ENCODE measurements at regions not wholly inside any gene's neighbourhood (a gene's known extent, or its start where the extent isn't known, plus 50 kb on each side); places are given as distances from the start of the nearest gene placed in this dataset.

DNA sequence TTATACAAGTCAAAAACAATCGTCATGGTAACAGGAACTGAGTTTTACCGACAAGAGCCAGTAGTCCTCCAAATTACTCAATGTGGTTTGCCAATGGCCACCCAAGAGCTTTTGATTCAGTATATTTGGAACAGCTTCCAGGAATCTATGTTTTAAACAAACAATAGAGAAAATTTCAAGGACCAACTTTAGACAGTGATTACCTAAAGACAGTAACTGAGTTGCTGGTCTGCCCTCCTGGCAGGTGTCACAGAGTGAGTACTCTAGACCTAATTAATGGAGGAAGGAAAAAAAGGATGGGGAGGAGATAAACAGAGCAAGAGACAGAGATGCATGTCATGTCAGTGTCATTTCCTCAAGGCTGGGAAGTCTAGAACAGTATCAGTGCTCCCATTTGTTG lies 361.3 kb upstream of the BTBD3 start:
- H3K9me3 Mint-ChIP-seq = no peaks in the 10 kb centered on the region
- H3K27me3 Mint-ChIP-seq (ENCODE audit: low read depth) = no peaks in the 10 kb centered on the region
- no peaks in the 10 kb centered on the region for H3K36me3 Mint-ChIP-seq (ENCODE audit: low read depth)
- H3K4me3 Mint-ChIP-seq = no peak overlapping the region
- H3K4me1 Mint-ChIP-seq = peaks cover 12% of the 10 kb centered on the region
- H3K27ac Mint-ChIP-seq = no peak overlapping the region
- TF ChIP-seq, protein P1, sequence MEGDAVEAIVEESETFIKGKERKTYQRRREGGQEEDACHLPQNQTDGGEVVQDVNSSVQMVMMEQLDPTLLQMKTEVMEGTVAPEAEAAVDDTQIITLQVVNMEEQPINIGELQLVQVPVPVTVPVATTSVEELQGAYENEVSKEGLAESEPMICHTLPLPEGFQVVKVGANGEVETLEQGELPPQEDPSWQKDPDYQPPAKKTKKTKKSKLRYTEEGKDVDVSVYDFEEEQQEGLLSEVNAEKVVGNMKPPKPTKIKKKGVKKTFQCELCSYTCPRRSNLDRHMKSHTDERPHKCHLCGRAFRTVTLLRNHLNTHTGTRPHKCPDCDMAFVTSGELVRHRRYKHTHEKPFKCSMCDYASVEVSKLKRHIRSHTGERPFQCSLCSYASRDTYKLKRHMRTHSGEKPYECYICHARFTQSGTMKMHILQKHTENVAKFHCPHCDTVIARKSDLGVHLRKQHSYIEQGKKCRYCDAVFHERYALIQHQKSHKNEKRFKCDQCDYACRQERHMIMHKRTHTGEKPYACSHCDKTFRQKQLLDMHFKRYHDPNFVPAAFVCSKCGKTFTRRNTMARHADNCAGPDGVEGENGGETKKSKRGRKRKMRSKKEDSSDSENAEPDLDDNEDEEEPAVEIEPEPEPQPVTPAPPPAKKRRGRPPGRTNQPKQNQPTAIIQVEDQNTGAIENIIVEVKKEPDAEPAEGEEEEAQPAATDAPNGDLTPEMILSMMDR (IDR thresholded peaks at IDR 0.05; ENCODE audit: unreplicated experiment in 3 of 3) = no peak

DNA sequence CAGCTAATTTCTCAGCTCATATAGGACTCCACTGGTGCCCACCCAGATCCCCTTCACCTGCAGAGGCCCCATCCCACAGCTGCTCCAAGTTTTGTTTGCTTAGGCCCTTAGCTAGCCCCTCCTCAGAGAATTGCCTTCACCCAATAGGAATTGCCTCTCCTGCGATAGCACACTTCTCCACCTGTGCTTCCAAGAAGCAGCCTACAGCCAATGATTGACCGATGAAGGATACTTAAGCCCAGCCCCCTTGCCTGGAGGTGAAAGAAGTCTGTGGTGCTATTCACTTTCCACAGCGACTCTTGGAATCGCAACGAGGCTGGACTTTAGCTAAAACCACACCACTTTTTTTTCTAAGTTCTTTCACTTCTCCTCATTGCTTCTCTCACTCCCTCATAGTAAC lies 353.2 kb upstream of the BTBD3 start:
- H3K36me3 Mint-ChIP-seq (ENCODE audit: low read depth) = no peaks in the 10 kb centered on the region
- TF ChIP-seq, protein P1 (IDR thresholded peaks at IDR 0.05; ENCODE audit: unreplicated experiment in 3 of 3) = no peak
- H3K4me1 Mint-ChIP-seq = no peaks in the 10 kb centered on the region
- peaks cover 3% of the 10 kb centered on the region for H3K9me3 Mint-ChIP-seq
- no peak overlapping the region for H3K27ac Mint-ChIP-seq
- no peaks in the 10 kb centered on the region for H3K27me3 Mint-ChIP-seq (ENCODE audit: low read depth)
- no peak overlapping the region for H3K4me3 Mint-ChIP-seq

DNA sequence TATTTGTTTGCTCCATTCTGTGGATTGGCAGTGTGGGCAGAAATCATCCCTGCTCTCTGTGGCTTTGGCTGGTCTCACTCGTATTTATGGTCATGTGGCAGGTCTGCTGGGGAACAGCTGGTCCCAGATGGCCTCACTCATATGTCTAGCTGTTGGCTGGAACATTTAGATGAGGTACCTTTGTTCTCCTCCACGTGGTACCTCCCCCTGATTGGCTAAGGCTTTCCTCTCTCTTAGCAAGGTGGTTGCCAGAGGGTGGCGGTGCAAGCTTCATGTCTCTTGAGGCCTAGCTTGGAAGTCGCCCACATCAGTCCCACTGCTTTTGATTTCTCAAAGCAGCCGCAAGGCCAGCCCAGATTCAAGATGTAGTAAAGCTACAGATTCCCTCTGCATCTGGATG lies 348.5 kb upstream of the BTBD3 start:
- Mint-ChIP-seq H3K9me3 (peaks cover 3% of the 10 kb centered on the region), H3K27ac (no peak overlapping the region), H3K27me3 (ENCODE audit: low read depth) (peaks cover 4% of the 10 kb centered on the region), H3K4me1 (peaks cover 5% of the 10 kb centered on the region), H3K4me3 (no peak overlapping the region), H3K36me3 (ENCODE audit: low read depth) (no peaks in the 10 kb centered on the region)
- TF ChIP-seq, protein P1 (IDR thresholded peaks at IDR 0.05; ENCODE audit: unreplicated experiment in 3 of 3) = no peak

DNA sequence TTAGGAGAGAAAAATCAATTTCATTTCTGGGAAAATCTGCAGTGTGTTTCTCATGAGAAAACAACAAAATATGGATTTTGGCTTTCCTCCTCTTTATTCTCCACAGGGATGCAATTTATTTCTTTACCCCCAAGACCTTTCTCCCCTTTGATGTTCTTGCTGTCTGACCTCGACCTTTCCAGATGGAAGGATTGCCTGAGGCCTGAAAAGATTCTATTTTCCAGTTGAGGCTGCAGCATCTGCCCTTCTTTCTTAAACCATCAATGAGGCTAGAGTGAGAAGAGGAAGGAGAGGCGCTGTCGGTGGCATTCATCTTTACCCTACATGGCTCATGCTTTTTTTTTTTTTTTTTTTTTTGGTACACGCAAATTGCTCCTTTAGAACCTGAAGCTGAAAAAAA lies 344.2 kb upstream of the BTBD3 start:
- Mint-ChIP-seq H3K27ac (no peak overlapping the region), H3K27me3 (ENCODE audit: low read depth) (peaks cover 9% of the 10 kb centered on the region), H3K36me3 (ENCODE audit: low read depth) (no peaks in the 10 kb centered on the region), H3K9me3 (peaks cover 3% of the 10 kb centered on the region), H3K4me3 (no peak overlapping the region), H3K4me1 (peaks cover 5% of the 10 kb centered on the region)
- TF ChIP-seq, protein P1 (IDR thresholded peaks at IDR 0.05; ENCODE audit: unreplicated experiment in 3 of 3) = no peak

DNA sequence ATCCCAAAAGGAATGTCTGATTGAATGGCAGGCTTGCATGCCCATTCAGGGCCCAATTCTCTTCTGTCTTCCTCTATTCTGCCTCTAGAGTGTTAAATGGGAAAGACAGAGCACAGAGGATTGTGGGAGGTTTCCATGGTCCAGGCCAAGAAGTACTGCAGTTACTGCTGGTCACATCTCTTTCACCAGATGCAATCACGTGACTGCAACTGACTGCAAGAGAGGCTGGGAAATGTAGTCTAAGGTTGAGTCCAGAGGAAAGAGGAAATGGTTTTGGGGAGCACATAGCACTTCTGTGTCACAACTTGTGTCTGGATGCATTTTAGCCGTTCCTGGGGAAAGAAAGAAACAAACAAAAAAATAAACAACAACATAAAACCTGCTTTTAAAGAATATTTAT lies 336.4 kb upstream of the BTBD3 start:
- Mint-ChIP-seq H3K4me1 (no peaks in the 10 kb centered on the region), H3K9me3 (no peaks in the 10 kb centered on the region), H3K27ac (no peak overlapping the region), H3K36me3 (ENCODE audit: low read depth) (no peaks in the 10 kb centered on the region), H3K4me3 (no peak overlapping the region), H3K27me3 (ENCODE audit: low read depth) (no peaks in the 10 kb centered on the region)
- TF ChIP-seq, protein P1 (IDR thresholded peaks at IDR 0.05; ENCODE audit: unreplicated experiment in 3 of 3) = no peak

DNA sequence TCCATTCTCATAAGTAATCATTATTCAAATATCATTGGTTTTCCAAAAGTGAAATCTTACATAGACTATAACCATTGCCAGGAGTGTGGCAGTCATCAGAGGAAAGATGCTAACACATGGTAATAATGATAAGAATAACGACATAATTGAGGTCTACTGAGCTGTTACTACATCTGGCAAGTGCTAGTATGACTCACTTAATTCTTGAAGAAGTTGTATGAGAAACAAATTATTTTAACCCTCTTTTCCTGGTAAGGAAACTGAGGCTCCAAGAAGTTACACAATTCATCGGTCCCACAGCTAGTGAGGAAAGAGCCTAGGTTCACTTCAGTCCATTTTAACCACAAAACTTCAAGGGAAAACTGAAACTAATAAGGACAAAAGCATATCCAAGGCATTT lies 335.6 kb upstream of the BTBD3 start:
- Mint-ChIP-seq H3K9me3 (no peaks in the 10 kb centered on the region), H3K27me3 (ENCODE audit: low read depth) (no peaks in the 10 kb centered on the region), H3K27ac (no peak overlapping the region), H3K4me1 (no peaks in the 10 kb centered on the region), H3K36me3 (ENCODE audit: low read depth) (no peaks in the 10 kb centered on the region), H3K4me3 (no peak overlapping the region)
- TF ChIP-seq, protein P1 (IDR thresholded peaks at IDR 0.05; ENCODE audit: unreplicated experiment in 3 of 3) = no peak

Measured in nephron (organoid).